Fibroblast of the aortic adventitia (primary cell): ENCODE measurements at regions not wholly inside any gene's neighbourhood (a gene's known extent, or its start where the extent isn't known, plus 50 kb on each side); places are given as distances from the start of the nearest gene placed in this dataset.

Experiments
- DNase-seq: peaks from one replicate; pipeline ENCODE4 v3.0.0-alpha.2; 2010; ENCODE audit warnings: low read depth
- H3K4me3 ChIP-seq: 2 replicates; pipeline ENCODE4 v1.5.1; 2011; ENCODE audit warnings: low read depth, mild to moderate bottlenecking, control low read depth, low read length, moderate library complexity
- CTCF ChIP-seq: IDR thresholded peaks from 2 replicates; pipeline ENCODE4 v1.5.1; 2011; ENCODE audit warnings: mild to moderate bottlenecking, low read length, control low read depth, inconsistent platforms; ENCODE audit not compliant: insufficient read depth

GRCh38 chr18:22093731-22094357, 75.5 kb upstream of the GATA6 start:
- TF ChIP-seq CTCF = no peak
- DNase-seq = no peak
- no peak overlapping the region for H3K4me3 ChIP-seq

DNA sequence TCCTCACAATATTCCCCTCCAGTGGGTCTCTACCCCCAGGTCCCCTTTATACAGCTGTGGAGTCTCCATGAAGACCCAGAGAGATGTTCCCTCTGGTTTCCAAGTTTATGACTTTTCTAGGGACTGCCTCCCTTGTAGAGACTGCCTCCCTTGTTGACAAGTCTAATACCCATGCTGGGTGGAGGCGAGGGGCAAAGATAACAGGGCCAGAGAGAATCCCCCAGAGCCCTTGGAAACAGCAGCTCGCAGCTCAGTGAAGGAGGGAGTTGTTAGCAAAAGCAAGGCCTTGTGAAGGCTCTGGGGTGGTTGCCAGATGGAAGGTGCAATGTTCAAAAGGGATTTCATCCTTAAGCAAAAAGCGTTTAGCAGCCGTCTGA, 75.0 kb upstream of the GATA6 start:
- H3K4me3 ChIP-seq = no peak overlapping the region
- no peak for DNase-seq
- no peak for TF ChIP-seq CTCF

DNA sequence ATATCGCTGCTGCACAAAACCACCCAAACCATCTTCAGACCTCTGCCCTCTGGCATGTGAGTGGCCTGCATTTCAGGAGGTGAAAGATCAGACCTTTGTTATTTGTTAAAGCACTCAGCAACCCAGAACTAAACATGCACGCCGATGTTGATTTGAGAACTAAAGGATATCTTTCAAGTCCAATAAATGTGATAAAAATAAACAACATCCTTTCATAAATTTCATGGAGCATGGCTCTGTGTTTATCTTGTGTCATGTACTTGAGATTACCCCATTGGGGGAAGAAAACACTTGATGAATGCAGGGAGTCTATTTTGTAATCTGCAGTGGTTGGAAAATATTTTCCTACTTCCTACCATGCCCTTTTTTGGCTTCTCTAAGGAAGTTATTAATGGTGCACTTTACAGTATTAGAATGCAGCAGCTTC, 70.8 kb upstream of the GATA6 start:
- TF ChIP-seq CTCF = no peak
- DNase-seq = no peak
- H3K4me3 ChIP-seq = no peak overlapping the region

DNA sequence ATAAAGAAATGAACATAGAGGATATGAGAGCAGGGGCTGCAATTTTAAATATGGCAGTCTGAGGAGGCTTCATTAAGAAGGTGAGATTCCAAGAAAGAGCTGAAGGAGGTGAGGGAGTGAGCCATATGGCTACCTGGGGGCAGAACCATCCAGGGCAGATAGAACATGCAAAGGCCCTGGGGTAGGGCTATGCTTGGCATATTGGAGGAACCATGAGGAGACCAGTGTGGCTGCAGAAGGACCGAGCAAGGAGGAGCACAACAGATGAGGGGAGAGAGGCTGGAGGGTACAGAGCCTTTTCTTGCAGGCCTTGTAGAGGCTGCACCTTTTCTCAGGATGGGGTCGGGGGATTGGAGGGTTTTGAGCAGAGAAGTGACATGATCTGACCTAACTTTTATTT, 69.5 kb upstream of the GATA6 start:
- H3K4me3 ChIP-seq = no peak overlapping the region
- no peak for DNase-seq
- TF ChIP-seq CTCF = no peak

DNA sequence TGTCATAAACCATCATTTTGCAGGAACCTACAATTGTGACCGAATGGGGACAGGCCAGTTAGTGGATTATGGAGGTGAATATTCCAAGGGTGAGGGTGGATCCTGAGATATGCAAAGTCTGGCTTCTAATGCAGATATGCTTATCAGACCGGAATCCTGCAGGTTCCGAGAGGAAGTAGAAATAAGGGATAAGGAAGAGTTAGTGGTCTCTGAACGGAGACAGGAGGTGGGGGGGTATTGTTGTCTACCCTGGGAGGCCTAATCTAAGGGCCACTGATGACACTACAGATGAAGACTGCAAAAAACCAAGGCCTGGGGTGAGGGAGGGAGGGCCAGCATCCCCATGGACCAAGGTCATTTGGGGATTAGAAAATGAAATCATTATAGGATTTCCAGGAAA, 67.7 kb upstream of the GATA6 start:
- no peak for TF ChIP-seq CTCF
- DNase-seq = no peak
- H3K4me3 ChIP-seq = no peak overlapping the region

- DNase-seq = no peak
- H3K4me3 ChIP-seq = no peak overlapping the region
- no peak for TF ChIP-seq CTCF
Observed at GRCh38 chr18:22102953-22103646, 66.3 kb upstream of the GATA6 start.

DNA sequence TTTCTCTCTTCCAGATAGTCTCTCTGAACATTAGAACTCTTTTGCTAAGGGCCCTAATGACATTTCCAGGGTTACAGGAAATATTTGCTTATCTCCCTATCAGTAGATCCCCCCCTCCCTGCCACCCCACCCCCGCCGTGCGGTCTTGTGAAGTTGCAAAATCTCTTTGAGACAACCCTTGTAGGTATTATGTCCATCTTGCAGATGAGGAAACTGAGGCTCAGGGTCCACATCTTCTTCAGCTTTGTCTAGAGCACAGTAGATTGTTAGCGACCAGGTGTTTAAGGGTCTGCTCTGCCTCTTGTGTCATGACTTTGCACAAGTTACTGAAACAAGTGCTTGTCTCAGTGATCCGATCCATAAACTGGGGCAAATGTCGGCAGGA, 65.8 kb upstream of the GATA6 start:
- no peak for TF ChIP-seq CTCF
- DNase-seq = no peak
- no peak overlapping the region for H3K4me3 ChIP-seq
